Endodermal cell (in vitro differentiated cells): ENCODE measurements at regions not wholly inside any gene's neighbourhood (a gene's known extent, or its start where the extent isn't known, plus 50 kb on each side); places are given as distances from the start of the nearest gene placed in this dataset.

ENCODE experiments used
- DNase-seq: peaks from one replicate; pipeline ENCODE4 v3.0.0-alpha.2; 2017
- H3K27ac ChIP-seq: 2 replicates; pipeline ENCODE4 v1.5.1; 2013; ENCODE audit warnings: mild to moderate bottlenecking, low read depth, low read length, moderate library complexity
- H3K27me3 ChIP-seq: 2 replicates; pipeline ENCODE4 v1.6.1; 2013; ENCODE audit warnings: mild to moderate bottlenecking, low read length, moderate library complexity; ENCODE audit not compliant: insufficient read depth, control insufficient read depth, poor library complexity, severe bottlenecking
- H3K36me3 ChIP-seq: 2 replicates; pipeline ENCODE4 v1.7.0; 2013; ENCODE audit warnings: mild to moderate bottlenecking, low read length, moderate library complexity; ENCODE audit not compliant: control insufficient read depth, insufficient read depth
- H3K4me1 ChIP-seq: one replicate; pipeline ENCODE4 v1.7.0; 2013; ENCODE audit warnings: low read length; ENCODE audit not compliant: control insufficient read depth, insufficient read depth
- H3K4me3 ChIP-seq: 2 replicates; pipeline ENCODE4 v1.5.1; 2013; ENCODE audit warnings: mild to moderate bottlenecking, low read length, moderate library complexity
- H3K9ac ChIP-seq: 2 replicates; pipeline ENCODE4 v1.6.1; 2013; ENCODE audit warnings: mild to moderate bottlenecking, low read length, moderate library complexity; ENCODE audit not compliant: poor library complexity, severe bottlenecking; ENCODE audit errors: extremely low read depth
- H3K9me3 ChIP-seq: 2 replicates; pipeline ENCODE4 v1.6.1; 2013; ENCODE audit warnings: mild to moderate bottlenecking, low read length, moderate library complexity; ENCODE audit not compliant: control insufficient read depth
- H3K27ac Mint-ChIP-seq: 2 replicates; pipeline ENCODE4 v1.8.0; 2020; ENCODE audit warnings: mixed read lengths
- H3K27me3 Mint-ChIP-seq: 2 replicates; pipeline ENCODE4 v1.8.0; 2021; ENCODE audit warnings: mild to moderate bottlenecking, mixed read lengths; ENCODE audit not compliant: insufficient read depth
- H3K36me3 Mint-ChIP-seq: 2 replicates; pipeline ENCODE4 v1.8.0; 2020; ENCODE audit warnings: low read depth, mixed read lengths
- H3K4me1 Mint-ChIP-seq: 2 replicates; pipeline ENCODE4 v1.8.0; 2020; ENCODE audit warnings: mixed read lengths
- H3K4me3 Mint-ChIP-seq: 2 replicates; pipeline ENCODE4 v1.8.0; 2020; ENCODE audit warnings: mild to moderate bottlenecking, moderate library complexity, mixed read lengths
- H3K9me3 Mint-ChIP-seq: 2 replicates; pipeline ENCODE4 v1.8.0; 2020; ENCODE audit warnings: mild to moderate bottlenecking, mixed read lengths
- WGBS, 2 experiments: methylation state at CpG; one replicate each; pipeline versions ENCODE4 v1.1.5 to v1.1.7; 2013; ENCODE audit warnings: missing lambda C conversion rate in 2 of 2, mixed read lengths in 1 of 2; ENCODE audit not compliant: insufficient coverage in 1 of 2, insufficient read length in 1 of 2; 5-methylcytosine and 5-hydroxymethylcytosine counted together
- TF ChIP-seq, protein P1 (sequence below): fragments of 200-600 bp; sonication (generic); conservative IDR thresholded peaks from 2 replicates; pipeline ENCODE4 v1.5.0; 2021; ENCODE audit warnings: antibody characterized with exemption, mild to moderate bottlenecking

DNA sequence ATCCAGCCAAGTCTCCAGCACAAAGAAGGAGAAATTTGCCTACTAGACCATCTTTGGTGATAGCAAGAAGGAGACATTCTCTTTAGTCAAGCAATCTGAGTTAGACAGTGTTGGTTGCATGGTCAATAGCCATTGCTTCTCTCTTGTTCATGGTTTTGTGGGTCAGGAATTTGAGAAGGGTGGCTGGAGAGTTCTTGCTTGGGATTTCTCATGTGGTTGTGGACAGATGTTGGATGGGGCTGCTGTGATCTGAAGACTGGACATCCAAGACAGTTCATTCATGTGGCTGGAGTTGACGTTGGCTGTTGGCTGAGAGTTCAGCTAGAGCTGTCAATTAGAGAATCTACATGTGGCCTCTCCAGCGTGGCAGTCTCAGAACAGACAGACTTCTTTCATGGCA is 322.3 kb upstream of the PRDM1 start:
- no peaks in the 10 kb centered on the region for H3K9me3 Mint-ChIP-seq
- no peaks in the 10 kb centered on the region for H3K27me3 ChIP-seq
- TF ChIP-seq, protein P1, sequence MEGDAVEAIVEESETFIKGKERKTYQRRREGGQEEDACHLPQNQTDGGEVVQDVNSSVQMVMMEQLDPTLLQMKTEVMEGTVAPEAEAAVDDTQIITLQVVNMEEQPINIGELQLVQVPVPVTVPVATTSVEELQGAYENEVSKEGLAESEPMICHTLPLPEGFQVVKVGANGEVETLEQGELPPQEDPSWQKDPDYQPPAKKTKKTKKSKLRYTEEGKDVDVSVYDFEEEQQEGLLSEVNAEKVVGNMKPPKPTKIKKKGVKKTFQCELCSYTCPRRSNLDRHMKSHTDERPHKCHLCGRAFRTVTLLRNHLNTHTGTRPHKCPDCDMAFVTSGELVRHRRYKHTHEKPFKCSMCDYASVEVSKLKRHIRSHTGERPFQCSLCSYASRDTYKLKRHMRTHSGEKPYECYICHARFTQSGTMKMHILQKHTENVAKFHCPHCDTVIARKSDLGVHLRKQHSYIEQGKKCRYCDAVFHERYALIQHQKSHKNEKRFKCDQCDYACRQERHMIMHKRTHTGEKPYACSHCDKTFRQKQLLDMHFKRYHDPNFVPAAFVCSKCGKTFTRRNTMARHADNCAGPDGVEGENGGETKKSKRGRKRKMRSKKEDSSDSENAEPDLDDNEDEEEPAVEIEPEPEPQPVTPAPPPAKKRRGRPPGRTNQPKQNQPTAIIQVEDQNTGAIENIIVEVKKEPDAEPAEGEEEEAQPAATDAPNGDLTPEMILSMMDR = no peak
- H3K9ac ChIP-seq = no peak overlapping the region
- H3K36me3 Mint-ChIP-seq = no peaks in the 10 kb centered on the region
- peaks cover 3% of the 10 kb centered on the region for H3K27me3 Mint-ChIP-seq
- no peak overlapping the region for H3K27ac ChIP-seq
- no peaks in the 10 kb centered on the region for H3K9me3 ChIP-seq
- H3K4me3 Mint-ChIP-seq = no peak overlapping the region
- no peaks in the 10 kb centered on the region for H3K36me3 ChIP-seq
- H3K4me3 ChIP-seq = no peak overlapping the region
- H3K4me1 ChIP-seq = no peaks in the 10 kb centered on the region
- no peak for DNase-seq
- H3K4me1 Mint-ChIP-seq = peaks cover 14% of the 10 kb centered on the region
- WGBS, 2 experiments = 84 to 96% methylated on average over 2 of the region's 2 CpGs
- no peak overlapping the region for H3K27ac Mint-ChIP-seq

GRCh38 chr6:105760746-105761145 is 325.4 kb upstream of the PRDM1 start:
- no peaks in the 10 kb centered on the region for H3K36me3 ChIP-seq
- Mint-ChIP-seq H3K4me3 (no peak overlapping the region), H3K4me1 (peaks cover 13% of the 10 kb centered on the region), H3K9me3 (peaks cover 3% of the 10 kb centered on the region), H3K27me3 (peaks cover 5% of the 10 kb centered on the region), H3K36me3 (peaks cover under 1% of the 10 kb centered on the region), H3K27ac (no peak overlapping the region)
- no peaks in the 10 kb centered on the region for H3K27me3 ChIP-seq
- TF ChIP-seq, protein P1 = no peak
- no peaks in the 10 kb centered on the region for H3K4me1 ChIP-seq
- no peak overlapping the region for H3K27ac ChIP-seq
- no peak for DNase-seq
- no peak overlapping the region for H3K4me3 ChIP-seq
- no peak overlapping the region for H3K9ac ChIP-seq
- 100% methylated on average over 1 to 2 of the region's 3 CpGs for WGBS, 2 experiments
- H3K9me3 ChIP-seq = no peaks in the 10 kb centered on the region

DNA sequence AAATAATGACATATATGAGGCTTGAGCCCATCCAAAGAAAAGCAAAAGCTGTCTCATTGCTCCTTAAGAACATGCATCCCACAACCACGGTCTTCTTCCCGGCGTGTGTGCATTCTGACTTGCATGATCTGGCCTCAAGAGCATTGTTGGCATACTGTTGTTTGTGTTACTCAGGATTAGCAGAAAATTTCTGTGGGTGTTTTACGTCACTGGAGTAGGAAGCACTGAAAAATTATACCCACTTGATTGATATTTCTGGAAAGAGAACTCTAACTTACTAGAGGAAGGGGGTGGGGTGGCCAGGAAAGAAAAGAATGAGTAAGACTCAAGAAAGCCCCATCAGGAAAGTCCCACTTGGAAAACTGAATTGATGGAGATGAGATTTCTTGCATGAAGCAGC is 326.2 kb upstream of the PRDM1 start:
- Histone ChIP-seq H3K36me3 (no peaks in the 10 kb centered on the region), H3K27me3 (no peaks in the 10 kb centered on the region), H3K9ac (no peak overlapping the region), H3K9me3 (peaks cover 5% of the 10 kb centered on the region), H3K4me1 (no peaks in the 10 kb centered on the region), H3K27ac (no peak overlapping the region), H3K4me3 (no peak overlapping the region)
- Mint-ChIP-seq H3K9me3 (peaks cover 9% of the 10 kb centered on the region), H3K36me3 (peaks cover 2% of the 10 kb centered on the region), H3K27me3 (peaks cover 6% of the 10 kb centered on the region), H3K4me3 (no peak overlapping the region), H3K27ac (no peak overlapping the region), H3K4me1 (peaks cover 11% of the 10 kb centered on the region)
- no peak for DNase-seq
- 92 to 94% methylated on average over 4 of the region's 4 CpGs for WGBS, 2 experiments
- TF ChIP-seq, protein P1 = no peak
